ENCODE measurements at regions not wholly inside any gene's neighbourhood (a gene's known extent, or its start where the extent isn't known, plus 50 kb on each side); places are given as distances from the start of the nearest gene placed in this dataset.

DNA sequence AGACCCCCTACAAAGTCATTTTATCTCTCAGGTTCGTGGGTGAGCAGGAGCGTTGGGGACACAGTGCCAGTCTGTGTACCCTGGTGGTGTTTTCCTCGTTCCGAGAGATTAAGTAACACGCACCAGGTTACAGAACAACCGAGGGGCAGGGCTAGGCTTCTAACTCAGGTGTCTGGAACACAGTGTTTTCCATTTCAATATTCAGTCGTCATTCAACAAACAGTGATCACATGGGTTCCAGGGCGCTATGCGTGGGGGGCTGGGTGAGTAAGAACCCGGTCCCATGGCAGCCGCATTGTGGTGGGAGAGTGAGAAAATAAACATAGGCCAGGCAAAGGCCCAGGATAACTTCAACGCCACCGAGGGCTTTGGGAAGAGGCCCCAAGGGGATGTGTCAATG, 55.9 kb upstream of the RNU6ATAC start:
- DNase-seq (ENCODE audit: low read depth) = no peak
- H3K27ac Mint-ChIP-seq (ENCODE audit: unreplicated experiment) = no peak overlapping the region

DNA sequence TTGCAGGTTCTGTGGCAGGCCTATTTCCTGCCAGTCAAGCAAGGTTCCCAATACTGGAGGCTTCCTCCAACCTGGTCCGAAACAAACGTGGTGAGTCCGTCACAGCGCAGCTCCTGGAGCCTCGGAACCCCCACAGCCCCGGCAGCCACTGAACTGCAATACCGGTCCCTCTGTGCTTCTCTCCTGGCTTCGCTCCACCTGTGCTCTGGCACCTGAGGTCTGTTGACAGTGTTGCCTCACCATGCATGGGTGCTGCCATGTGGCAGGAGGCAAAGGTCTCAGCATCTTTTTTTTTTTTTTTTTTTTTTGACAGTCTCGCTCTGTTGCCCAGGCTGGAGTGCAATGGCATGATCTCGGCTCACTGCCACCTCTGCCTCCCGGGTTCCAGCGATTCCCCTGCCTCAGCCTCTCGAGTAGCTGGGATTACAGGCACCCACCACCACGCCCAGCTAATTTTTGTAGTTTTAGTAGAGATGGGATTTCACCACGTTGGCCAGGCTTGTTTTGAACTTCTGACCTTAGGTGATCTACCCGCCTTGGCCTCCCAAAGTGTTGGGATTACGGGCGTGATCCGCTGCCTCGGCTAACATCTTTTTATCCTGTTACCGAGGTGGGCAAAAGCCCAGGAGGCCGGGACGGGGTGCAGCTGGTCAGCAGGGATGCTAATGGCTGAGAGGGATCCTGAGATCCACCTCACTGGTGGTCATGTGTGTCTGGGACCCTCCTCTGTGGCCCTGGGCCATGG, 57.1 kb upstream of the RNU6ATAC start:
- H3K4me1 ChIP-seq (ENCODE audit: insufficient read depth, low read length) = peaks cover under 1% of the 10 kb centered on the region
- no peak overlapping the region for H3K9ac ChIP-seq (ENCODE audit: low read length)
- TF ChIP-seq EZH2 (IDR thresholded peaks at IDR 0.05; ENCODE audit: insufficient read depth, low read length) (no peak), CTCF (IDR thresholded peaks at IDR 0.05; ENCODE audit: insufficient read depth, low read depth, low read length) (no peak)
- DNase-seq (ENCODE audit: low read depth) = no peak
- H3K4me3 ChIP-seq (ENCODE audit: insufficient read depth, low read depth, low read length) = no peak overlapping the region
- Mint-ChIP-seq H3K4me3 (ENCODE audit: unreplicated experiment) (no peak overlapping the region), H3K36me3 (ENCODE audit: low read depth, unreplicated experiment) (no peaks in the 10 kb centered on the region), H3K27ac (ENCODE audit: unreplicated experiment) (no peak overlapping the region), H3K9me3 (ENCODE audit: unreplicated experiment) (peaks cover 1% of the 10 kb centered on the region), H3K27me3 (ENCODE audit: low read depth, unreplicated experiment) (peaks cover 13% of the 10 kb centered on the region), H3K4me1 (ENCODE audit: low read depth, unreplicated experiment) (peaks cover 1% of the 10 kb centered on the region)
- H4K20me1 ChIP-seq (ENCODE audit: insufficient read depth, low read length) = no peaks in the 10 kb centered on the region
- H3K36me3 ChIP-seq (ENCODE audit: insufficient read depth, low read length) = no peaks in the 10 kb centered on the region
- no peaks in the 10 kb centered on the region for H3K79me2 ChIP-seq (ENCODE audit: insufficient read depth, low read length)
- no peak overlapping the region for H3K4me2 ChIP-seq (ENCODE audit: low read length)
- H3K27ac ChIP-seq (ENCODE audit: low read depth, low read length) = no peak overlapping the region
- H3K9me3 ChIP-seq (ENCODE audit: insufficient read depth, low read depth, low read length) = no peaks in the 10 kb centered on the region
- FAIRE-seq = no peak
- no peak overlapping the region for H2AFZ ChIP-seq (ENCODE audit: low read depth, low read length)
- H3K27me3 ChIP-seq (ENCODE audit: insufficient read depth, low read length) = peaks cover 6% of the 10 kb centered on the region

More for the DNA sequence above, 55.9 kb upstream of the RNU6ATAC start:
- Histone ChIP-seq H4K20me1 (ENCODE audit: insufficient read depth, low read length) (no peaks in the 10 kb centered on the region), H3K79me2 (ENCODE audit: insufficient read depth, low read length) (no peaks in the 10 kb centered on the region), H3K36me3 (ENCODE audit: insufficient read depth, low read length) (no peaks in the 10 kb centered on the region), H3K27ac (ENCODE audit: low read depth, low read length) (no peak overlapping the region), H2AFZ (ENCODE audit: low read depth, low read length) (no peak overlapping the region), H3K9ac (ENCODE audit: low read length) (no peak overlapping the region), H3K27me3 (ENCODE audit: insufficient read depth, low read length) (no peaks in the 10 kb centered on the region), H3K4me1 (ENCODE audit: insufficient read depth, low read length) (peaks cover 12% of the 10 kb centered on the region), H3K9me3 (ENCODE audit: insufficient read depth, low read depth, low read length) (no peaks in the 10 kb centered on the region), H3K4me2 (ENCODE audit: low read length) (no peak overlapping the region), H3K4me3 (ENCODE audit: insufficient read depth, low read depth, low read length) (no peak overlapping the region)
- TF ChIP-seq CTCF (IDR thresholded peaks at IDR 0.05; ENCODE audit: insufficient read depth, low read depth, low read length) (no peak), EZH2 (IDR thresholded peaks at IDR 0.05; ENCODE audit: insufficient read depth, low read length) (no peak)
- Mint-ChIP-seq H3K27me3 (ENCODE audit: low read depth, unreplicated experiment) (peaks cover 8% of the 10 kb centered on the region), H3K36me3 (ENCODE audit: low read depth, unreplicated experiment) (no peaks in the 10 kb centered on the region), H3K4me3 (ENCODE audit: unreplicated experiment) (no peak overlapping the region), H3K4me1 (ENCODE audit: low read depth, unreplicated experiment) (peaks cover 1% of the 10 kb centered on the region), H3K9me3 (ENCODE audit: unreplicated experiment) (peaks cover 1% of the 10 kb centered on the region)
- no peak for FAIRE-seq

DNA sequence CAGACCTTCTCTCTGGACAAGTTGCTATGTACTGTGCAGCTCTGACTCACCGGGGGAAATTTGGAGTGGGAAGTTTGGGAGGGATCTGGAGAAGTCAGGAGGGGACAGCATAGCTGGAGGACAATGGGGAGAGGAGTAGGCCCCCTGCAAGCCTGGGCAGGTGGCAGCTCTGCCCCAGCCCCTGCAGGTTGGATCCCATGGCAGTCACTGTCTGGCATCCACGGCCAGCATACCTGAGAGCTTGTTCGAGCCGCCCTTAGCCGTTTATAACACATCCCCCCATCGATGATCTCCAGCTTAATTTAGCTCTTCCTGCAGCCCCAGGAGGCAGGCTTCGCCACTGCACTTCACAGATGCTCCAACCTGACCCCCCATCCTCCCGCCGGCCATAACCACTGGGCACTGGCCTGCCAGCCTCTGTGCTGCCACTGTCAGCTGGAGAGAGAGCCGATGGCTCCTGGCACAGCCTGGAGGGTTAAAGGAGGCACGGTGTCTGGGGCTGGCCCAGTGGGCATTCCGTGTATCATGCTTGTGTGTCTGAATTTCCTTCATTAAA, 57.7 kb upstream of the RNU6ATAC start:
- Histone ChIP-seq H3K27me3 (ENCODE audit: insufficient read depth, low read length) (peaks cover 6% of the 10 kb centered on the region), H2AFZ (ENCODE audit: low read depth, low read length) (no peak overlapping the region), H3K9ac (ENCODE audit: low read length) (no peak overlapping the region), H3K79me2 (ENCODE audit: insufficient read depth, low read length) (no peaks in the 10 kb centered on the region), H3K4me1 (ENCODE audit: insufficient read depth, low read length) (no peaks in the 10 kb centered on the region), H3K4me3 (ENCODE audit: insufficient read depth, low read depth, low read length) (no peak overlapping the region), H3K36me3 (ENCODE audit: insufficient read depth, low read length) (no peaks in the 10 kb centered on the region), H4K20me1 (ENCODE audit: insufficient read depth, low read length) (no peaks in the 10 kb centered on the region), H3K9me3 (ENCODE audit: insufficient read depth, low read depth, low read length) (no peaks in the 10 kb centered on the region), H3K27ac (ENCODE audit: low read depth, low read length) (no peak overlapping the region), H3K4me2 (ENCODE audit: low read length) (no peak overlapping the region)
- H3K27me3 Mint-ChIP-seq (ENCODE audit: low read depth, unreplicated experiment) = peaks cover 14% of the 10 kb centered on the region
- peaks cover 1% of the 10 kb centered on the region for H3K4me1 Mint-ChIP-seq (ENCODE audit: low read depth, unreplicated experiment)
- peaks cover 1% of the 10 kb centered on the region for H3K9me3 Mint-ChIP-seq (ENCODE audit: unreplicated experiment)
- no peaks in the 10 kb centered on the region for H3K36me3 Mint-ChIP-seq (ENCODE audit: low read depth, unreplicated experiment)
- DNase-seq (ENCODE audit: low read depth) (no peak), FAIRE-seq (no peak)
- no peak overlapping the region for H3K4me3 Mint-ChIP-seq (ENCODE audit: unreplicated experiment)
- TF ChIP-seq EZH2 (IDR thresholded peaks at IDR 0.05; ENCODE audit: insufficient read depth, low read length) (no peak), CTCF (IDR thresholded peaks at IDR 0.05; ENCODE audit: insufficient read depth, low read depth, low read length) (no peak)
- H3K27ac Mint-ChIP-seq (ENCODE audit: unreplicated experiment) = no peak overlapping the region
